ENCODE measurements at regions not wholly inside any gene's neighbourhood (a gene's known extent, or its start where the extent isn't known, plus 50 kb on each side); places are given as distances from the start of the nearest gene placed in this dataset.

- Histone ChIP-seq H2BK12ac (ENCODE audit: insufficient read length, low read depth, low read length) (no peak overlapping the region), H3K9ac (ENCODE audit: extremely low read depth, insufficient read length, low read length) (no peak overlapping the region), H4K91ac (ENCODE audit: insufficient read length, low read depth, low read length) (no peak overlapping the region), H3K18ac (ENCODE audit: insufficient read length, low read depth, low read length) (no peak overlapping the region), H2BK20ac (ENCODE audit: low read depth, low read length, poor library complexity, severe bottlenecking) (no peak overlapping the region), H3K79me2 (ENCODE audit: insufficient read depth, low read length) (no peaks in the 10 kb centered on the region), H4K8ac (replicated peaks; ENCODE audit: insufficient read length, low read depth, low read length) (no peak overlapping the region), H3K14ac (ENCODE audit: insufficient read depth, low read length) (no peak overlapping the region), H3K4me1 (ENCODE audit: insufficient read depth, low read length) (no peaks in the 10 kb centered on the region), H3T11ph (ENCODE audit: low read length) (no peak overlapping the region), H3K27ac (ENCODE audit: insufficient read length, low read depth, low read length) (no peak overlapping the region), H2BK5ac (ENCODE audit: insufficient read length, low read length) (no peak overlapping the region), H3K56ac (ENCODE audit: insufficient read length, low read depth, low read length) (no peak overlapping the region), H2AFZ (ENCODE audit: low read length) (no peak overlapping the region), H3K9me3 (ENCODE audit: control insufficient read depth, low read depth, low read length) (no peaks in the 10 kb centered on the region), H2BK120ac (ENCODE audit: low read depth, low read length, poor library complexity, severe bottlenecking) (no peak overlapping the region), H4K20me1 (ENCODE audit: control insufficient read depth, insufficient read depth, insufficient read length) (no peaks in the 10 kb centered on the region), H3K23ac (ENCODE audit: insufficient read length, low read depth, low read length) (no peak overlapping the region), H3K23me2 (ENCODE audit: insufficient read length, low read depth, low read length, poor library complexity, severe bottlenecking) (no peaks in the 10 kb centered on the region), H3K27me3 (ENCODE audit: insufficient read depth, low read length) (no peaks in the 10 kb centered on the region), H3K4ac (ENCODE audit: low read depth, low read length) (no peak overlapping the region), H2BK15ac (ENCODE audit: low read depth, low read length) (no peak overlapping the region), H3K79me1 (ENCODE audit: insufficient read depth, low read depth, low read length, poor library complexity, severe bottlenecking) (no peaks in the 10 kb centered on the region), H2AK5ac (ENCODE audit: insufficient read length, low read length) (no peak overlapping the region), H3K4me2 (ENCODE audit: insufficient read depth, insufficient read length, low read length) (no peak overlapping the region), H4K5ac (ENCODE audit: insufficient read length, low read depth, low read length) (no peak overlapping the region)
- WGBS (ENCODE audit: extremely low coverage, insufficient read length, low lambda C conversion rate), result no CpG with 5 or more reads among the region's 1 CpG
- TF ChIP-seq, protein P1, sequence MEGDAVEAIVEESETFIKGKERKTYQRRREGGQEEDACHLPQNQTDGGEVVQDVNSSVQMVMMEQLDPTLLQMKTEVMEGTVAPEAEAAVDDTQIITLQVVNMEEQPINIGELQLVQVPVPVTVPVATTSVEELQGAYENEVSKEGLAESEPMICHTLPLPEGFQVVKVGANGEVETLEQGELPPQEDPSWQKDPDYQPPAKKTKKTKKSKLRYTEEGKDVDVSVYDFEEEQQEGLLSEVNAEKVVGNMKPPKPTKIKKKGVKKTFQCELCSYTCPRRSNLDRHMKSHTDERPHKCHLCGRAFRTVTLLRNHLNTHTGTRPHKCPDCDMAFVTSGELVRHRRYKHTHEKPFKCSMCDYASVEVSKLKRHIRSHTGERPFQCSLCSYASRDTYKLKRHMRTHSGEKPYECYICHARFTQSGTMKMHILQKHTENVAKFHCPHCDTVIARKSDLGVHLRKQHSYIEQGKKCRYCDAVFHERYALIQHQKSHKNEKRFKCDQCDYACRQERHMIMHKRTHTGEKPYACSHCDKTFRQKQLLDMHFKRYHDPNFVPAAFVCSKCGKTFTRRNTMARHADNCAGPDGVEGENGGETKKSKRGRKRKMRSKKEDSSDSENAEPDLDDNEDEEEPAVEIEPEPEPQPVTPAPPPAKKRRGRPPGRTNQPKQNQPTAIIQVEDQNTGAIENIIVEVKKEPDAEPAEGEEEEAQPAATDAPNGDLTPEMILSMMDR (conservative IDR thresholded peaks at IDR 0.05), result no peak
- H3K4me1 Mint-ChIP-seq, result no peaks in the 10 kb centered on the region
- no peak overlapping the region for H3K4me3 Mint-ChIP-seq
- no peak for DNase-seq
- no peaks in the 10 kb centered on the region; the same call in 1 of the 2 replicates for H3K27me3 Mint-ChIP-seq (ENCODE audit: low read depth)
- H3K9me3 Mint-ChIP-seq, result peaks cover 5 to 13% of the 10 kb centered on the region in 2 experiments; a peak in 4 of 5 replicates
- H3K36me3 Mint-ChIP-seq (ENCODE audit: insufficient read depth in 1 of 3, low read depth in 3 of 3), result no peaks in the 10 kb centered on the region
- no peak overlapping the region for H3K27ac Mint-ChIP-seq
Measured at GRCh38 chr4:35789899-35790574, 454.3 kb downstream of the ARAP2 start.

Measured in H9 (cell line).